ENCODE measurements at regions not wholly inside any gene's neighbourhood (a gene's known extent, or its start where the extent isn't known, plus 50 kb on each side); places are given as distances from the start of the nearest gene placed in this dataset.

- Histone ChIP-seq H3K4me1 (ENCODE audit: control insufficient read depth in 5 of 5, insufficient read depth in 5 of 5, low read length in 5 of 5) (no peaks in the 10 kb centered on the region), H3K9ac (ENCODE audit: insufficient read depth in 1 of 2, low read length in 2 of 2) (no peak overlapping the region), H3K36me3 (ENCODE audit: control insufficient read depth in 4 of 4, insufficient read depth in 4 of 4, low read length in 4 of 4) (no peaks in the 10 kb centered on the region), H3K27ac (ENCODE audit: low read depth in 1 of 2, low read length in 1 of 2) (no peak overlapping the region), H3K4me3 (no peak overlapping the region), H3K9me3 (ENCODE audit: control insufficient read depth in 4 of 4, insufficient read depth in 3 of 4, low read length in 3 of 4) (no peaks in the 10 kb centered on the region), H3K27me3 (ENCODE audit: control insufficient read depth in 3 of 3, insufficient read depth in 3 of 3, low read length in 2 of 3) (no peaks in the 10 kb centered on the region)
- TF ChIP-seq CTCF (IDR thresholded peaks at IDR 0.05; ENCODE audit: control extremely low read depth, extremely low read depth) = no peak
- DNase-seq (no peak), ATAC-seq (ENCODE audit: insufficient read depth, low FRiP score) (no peak)
- 74% methylated on average over 3 of the region's 3 CpGs for WGBS, 2 donors
Observed at GRCh38 chr10:105718207-105718995, 1077.3 kb downstream of the SORCS3 start.

GRCh38 chr10:105714728-105715127 lies 1073.6 kb downstream of the SORCS3 start:
- DNase-seq (no peak), ATAC-seq (ENCODE audit: insufficient read depth, low FRiP score) (no peak)
- WGBS, 2 donors = 75 to 81% methylated on average over 3 of the region's 3 CpGs
- no peak overlapping the region for H3K4me3 ChIP-seq
- no peak for TF ChIP-seq CTCF (IDR thresholded peaks at IDR 0.05; ENCODE audit: control extremely low read depth, extremely low read depth)
- no peaks in the 10 kb centered on the region for H3K27me3 ChIP-seq (ENCODE audit: control insufficient read depth in 3 of 3, insufficient read depth in 3 of 3, low read length in 2 of 3)
- no peaks in the 10 kb centered on the region for H3K4me1 ChIP-seq (ENCODE audit: control insufficient read depth in 5 of 5, insufficient read depth in 5 of 5, low read length in 5 of 5)
- H3K27ac ChIP-seq (ENCODE audit: low read depth in 1 of 2, low read length in 1 of 2) = no peak overlapping the region
- no peaks in the 10 kb centered on the region for H3K36me3 ChIP-seq (ENCODE audit: control insufficient read depth in 4 of 4, insufficient read depth in 4 of 4, low read length in 4 of 4)
- H3K9ac ChIP-seq (ENCODE audit: insufficient read depth in 1 of 2, low read length in 2 of 2) = no peak overlapping the region
- no peaks in the 10 kb centered on the region for H3K9me3 ChIP-seq (ENCODE audit: control insufficient read depth in 4 of 4, insufficient read depth in 3 of 4, low read length in 3 of 4)

- Histone ChIP-seq H3K27ac (ENCODE audit: low read depth in 1 of 2, low read length in 1 of 2) (no peak overlapping the region), H3K36me3 (ENCODE audit: control insufficient read depth in 4 of 4, insufficient read depth in 4 of 4, low read length in 4 of 4) (no peaks in the 10 kb centered on the region), H3K27me3 (ENCODE audit: control insufficient read depth in 3 of 3, insufficient read depth in 3 of 3, low read length in 2 of 3) (no peaks in the 10 kb centered on the region), H3K9me3 (ENCODE audit: control insufficient read depth in 4 of 4, insufficient read depth in 3 of 4, low read length in 3 of 4) (no peaks in the 10 kb centered on the region), H3K9ac (ENCODE audit: insufficient read depth in 1 of 2, low read length in 2 of 2) (no peak overlapping the region), H3K4me3 (no peak overlapping the region), H3K4me1 (ENCODE audit: control insufficient read depth in 5 of 5, insufficient read depth in 5 of 5, low read length in 5 of 5) (no peaks in the 10 kb centered on the region)
- 64 to 82% methylated on average over 2 of the region's 2 CpGs for WGBS, 2 donors
- ATAC-seq (ENCODE audit: insufficient read depth, low FRiP score) (no peak), DNase-seq (no peak)
- TF ChIP-seq CTCF (IDR thresholded peaks at IDR 0.05; ENCODE audit: control extremely low read depth, extremely low read depth) = no peak
Observed at GRCh38 chr10:105707603-105708002, 1066.5 kb downstream of the SORCS3 start.

Data from lung (tissue), 11 donors.